ENCODE measurements at regions not wholly inside any gene's neighbourhood (a gene's known extent, or its start where the extent isn't known, plus 50 kb on each side); places are given as distances from the start of the nearest gene placed in this dataset.

DNA sequence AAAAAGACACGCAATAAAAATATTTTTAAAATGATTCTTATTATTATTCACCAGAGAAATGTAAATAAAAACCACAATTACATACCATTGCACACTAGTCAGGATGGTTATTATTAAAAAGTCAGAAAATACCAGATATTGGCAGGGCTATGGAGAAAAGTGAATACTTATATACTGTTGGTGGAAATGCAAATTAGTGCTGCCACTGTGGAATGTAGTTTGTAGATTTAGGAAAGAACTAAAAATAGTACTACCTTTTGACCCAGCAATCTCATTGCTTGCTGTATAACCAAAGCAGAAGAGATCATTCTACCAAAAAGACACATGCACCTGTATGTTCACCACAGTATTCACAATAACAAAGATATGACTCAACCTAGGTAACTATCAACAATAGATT lies 1237.3 kb upstream of the FAM98A start:
- Mint-ChIP-seq H3K9me3 (peaks cover 7% of the 10 kb centered on the region), H3K27ac (no peak overlapping the region), H3K4me3 (no peak overlapping the region), H3K4me1 (ENCODE audit: unreplicated experiment) (no peaks in the 10 kb centered on the region), H3K36me3 (no peaks in the 10 kb centered on the region), H3K27me3 (no peaks in the 10 kb centered on the region)
- no peak for TF ChIP-seq CTCF (conservative IDR thresholded peaks at IDR 0.05)
- no peak for DNase-seq (ENCODE audit: extremely low spot score, unreplicated experiment)

DNA sequence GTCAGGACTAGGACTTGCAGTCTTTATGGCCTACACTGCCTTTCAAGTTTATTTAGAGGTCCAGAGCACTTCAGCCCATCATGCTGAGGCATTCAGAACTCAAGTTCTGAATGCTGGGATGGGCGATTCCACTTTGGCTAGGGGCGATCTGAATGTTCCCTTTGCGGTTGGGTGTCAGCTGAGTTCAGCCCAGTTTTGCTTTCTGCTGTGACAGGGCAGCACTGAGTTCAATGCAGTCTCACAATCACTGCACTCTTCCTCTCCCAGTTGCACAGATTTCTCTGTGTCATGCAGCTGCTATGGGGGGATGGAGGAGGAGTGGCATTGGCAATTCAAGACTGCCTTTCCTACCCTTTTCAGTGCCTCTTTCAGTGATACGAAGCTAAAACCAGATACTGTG lies 1232.0 kb upstream of the FAM98A start:
- Mint-ChIP-seq H3K27me3 (no peaks in the 10 kb centered on the region), H3K27ac (no peak overlapping the region), H3K4me1 (ENCODE audit: unreplicated experiment) (no peaks in the 10 kb centered on the region), H3K9me3 (no peaks in the 10 kb centered on the region), H3K4me3 (no peak overlapping the region), H3K36me3 (no peaks in the 10 kb centered on the region)
- DNase-seq (ENCODE audit: extremely low spot score, unreplicated experiment), result no peak
- TF ChIP-seq CTCF (conservative IDR thresholded peaks at IDR 0.05), result no peak

GRCh38 chr2:34828481-34828880 lies 1229.4 kb upstream of the FAM98A start:
- no peaks in the 10 kb centered on the region for H3K4me1 Mint-ChIP-seq (ENCODE audit: unreplicated experiment)
- TF ChIP-seq CTCF (conservative IDR thresholded peaks at IDR 0.05), result no peak
- H3K27me3 Mint-ChIP-seq, result no peaks in the 10 kb centered on the region
- no peak overlapping the region for H3K4me3 Mint-ChIP-seq
- no peak overlapping the region for H3K27ac Mint-ChIP-seq
- DNase-seq (ENCODE audit: extremely low spot score, unreplicated experiment), result no peak
- H3K36me3 Mint-ChIP-seq, result no peaks in the 10 kb centered on the region
- no peaks in the 10 kb centered on the region for H3K9me3 Mint-ChIP-seq

GRCh38 chr2:34827398-34827797 lies 1228.3 kb upstream of the FAM98A start:
- Mint-ChIP-seq H3K9me3 (no peaks in the 10 kb centered on the region), H3K27ac (no peak overlapping the region), H3K27me3 (peaks cover 2% of the 10 kb centered on the region), H3K4me3 (no peak overlapping the region), H3K4me1 (ENCODE audit: unreplicated experiment) (no peaks in the 10 kb centered on the region), H3K36me3 (no peaks in the 10 kb centered on the region)
- no peak for DNase-seq (ENCODE audit: extremely low spot score, unreplicated experiment)
- no peak for TF ChIP-seq CTCF (conservative IDR thresholded peaks at IDR 0.05)

DNA sequence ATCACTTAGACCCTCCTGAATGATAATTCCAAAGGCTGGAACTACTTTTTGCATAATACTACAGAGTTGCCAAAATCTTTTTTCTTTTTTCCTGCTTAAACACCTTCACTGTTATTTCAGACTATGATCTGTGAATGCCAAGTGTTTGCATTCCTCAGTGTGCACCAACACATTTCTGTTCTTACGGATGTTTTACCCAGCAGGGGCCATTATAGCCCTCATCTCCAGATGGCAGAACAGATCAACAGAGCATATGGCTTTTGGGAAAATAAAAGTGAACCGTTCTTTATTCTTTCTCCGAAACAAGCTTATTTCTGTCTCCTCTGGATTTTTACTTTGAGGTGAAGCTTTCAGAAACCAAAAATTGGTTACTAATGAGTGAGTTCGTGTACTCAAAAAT lies 1226.6 kb upstream of the FAM98A start:
- no peaks in the 10 kb centered on the region for H3K9me3 Mint-ChIP-seq
- H3K36me3 Mint-ChIP-seq, result no peaks in the 10 kb centered on the region
- H3K27me3 Mint-ChIP-seq, result peaks cover 3% of the 10 kb centered on the region
- no peaks in the 10 kb centered on the region for H3K4me1 Mint-ChIP-seq (ENCODE audit: unreplicated experiment)
- H3K27ac Mint-ChIP-seq, result no peak overlapping the region
- no peak for TF ChIP-seq CTCF (conservative IDR thresholded peaks at IDR 0.05)
- DNase-seq (ENCODE audit: extremely low spot score, unreplicated experiment), result no peak
- H3K4me3 Mint-ChIP-seq, result no peak overlapping the region

GRCh38 chr2:34822616-34823015 lies 1223.5 kb upstream of the FAM98A start:
- Mint-ChIP-seq H3K27me3 (peaks cover 3% of the 10 kb centered on the region), H3K4me1 (ENCODE audit: unreplicated experiment) (no peaks in the 10 kb centered on the region), H3K27ac (no peak overlapping the region), H3K4me3 (no peak overlapping the region), H3K36me3 (no peaks in the 10 kb centered on the region), H3K9me3 (no peaks in the 10 kb centered on the region)
- DNase-seq (ENCODE audit: extremely low spot score, unreplicated experiment), result no peak
- no peak for TF ChIP-seq CTCF (conservative IDR thresholded peaks at IDR 0.05)
